OCI-LY1 (cell line): ENCODE measurements at regions not wholly inside any gene's neighbourhood (a gene's known extent, or its start where the extent isn't known, plus 50 kb on each side); places are given as distances from the start of the nearest gene placed in this dataset.

Source experiments
- H2AFZ ChIP-seq: fragments of 200-600 bp; sonication (generic), shearing (Covaris generic); 2 replicates; pipeline ENCODE4 v1.6.0; 2014; ENCODE audit warnings: antibody characterized with exemption, mild to moderate bottlenecking, low read length
- H3F3A ChIP-seq: fragments of 200-600 bp; sonication (generic), shearing (Covaris generic); 2 replicates; pipeline ENCODE4 v1.6.0; 2014; ENCODE audit warnings: mild to moderate bottlenecking, antibody characterized with exemption, low read length, moderate library complexity; ENCODE audit not compliant: insufficient read depth
- H3K27ac ChIP-seq: fragments of 200-600 bp; sonication (generic); 2 replicates; pipeline ENCODE4 v1.5.1; 2014; ENCODE audit warnings: low read length, mixed run types, mild to moderate bottlenecking, low read depth; ENCODE audit not compliant: poor library complexity, severe bottlenecking
- H3K27me3 ChIP-seq: fragments of 200-600 bp; sonication (generic); 2 replicates; pipeline ENCODE4 v1.6.0; 2014; ENCODE audit warnings: antibody characterized with exemption, mild to moderate bottlenecking, low read length, moderate library complexity; ENCODE audit not compliant: insufficient read depth
- H3K36me3 ChIP-seq: fragments of 200-600 bp; sonication (generic); 2 replicates; pipeline ENCODE4 v1.6.1; 2014; ENCODE audit warnings: mild to moderate bottlenecking, antibody characterized with exemption, low read length, moderate library complexity, mixed read lengths; ENCODE audit not compliant: insufficient read depth
- H3K4me1 ChIP-seq: fragments of 200-600 bp; sonication (generic); 2 replicates; pipeline ENCODE4 v1.5.1; 2014; ENCODE audit warnings: mild to moderate bottlenecking, low read length, moderate library complexity; ENCODE audit not compliant: insufficient read depth, severe bottlenecking
- H3K4me2 ChIP-seq: fragments of 200-600 bp; sonication (generic), shearing (Covaris generic); 2 replicates; pipeline ENCODE4 v1.6.1; 2014; ENCODE audit warnings: low read length
- H3K4me3 ChIP-seq: fragments of 200-600 bp; sonication (generic); 2 replicates; pipeline ENCODE4 v1.5.1; 2014; ENCODE audit warnings: low read length, low read depth, mild to moderate bottlenecking, mixed read lengths; ENCODE audit not compliant: poor library complexity, severe bottlenecking
- H3K79me2 ChIP-seq: fragments of 200-600 bp; shearing (Covaris generic); 2 replicates; pipeline ENCODE4 v1.6.1; 2016; ENCODE audit warnings: mixed run types, low read length, mixed read lengths; ENCODE audit not compliant: insufficient read depth
- H3K9ac ChIP-seq: fragments of 200-600 bp; sonication (generic), shearing (Covaris generic); 2 replicates; pipeline ENCODE4 v1.6.1; 2014; ENCODE audit warnings: mild to moderate bottlenecking, low read length, mixed read lengths
- H3K9me2 ChIP-seq: fragments of 200-600 bp; sonication (generic), shearing (Covaris generic); 2 replicates; pipeline ENCODE4 v1.6.1; 2014; ENCODE audit warnings: low read depth, mild to moderate bottlenecking, low read length, mixed read lengths
- H3K9me3 ChIP-seq: fragments of 200-600 bp; shearing (Covaris generic); 2 replicates; pipeline ENCODE4 v1.6.1; 2014; ENCODE audit warnings: low read length, mixed read lengths
- H4K20me1 ChIP-seq: fragments of 200-600 bp; sonication (generic), shearing (Covaris generic); 2 replicates; pipeline ENCODE4 v1.6.0; 2016; ENCODE audit warnings: mild to moderate bottlenecking, low read length; ENCODE audit not compliant: insufficient read depth
- EZH2 ChIP-seq: fragments of 200-600 bp; sonication (generic), shearing (Covaris generic); IDR thresholded peaks from 2 replicates; pipeline ENCODE4 v1.8.0; 2017; ENCODE audit warnings: borderline replicate concordance, mixed run types, mild to moderate bottlenecking, antibody characterized with exemption, low read length, moderate library complexity, mixed read lengths
- TF ChIP-seq, protein P1 (sequence below): fragments of 200-600 bp; sonication (generic), shearing (Covaris generic); IDR thresholded peaks from 2 replicates; pipeline ENCODE4 v1.5.1; 2017; ENCODE audit warnings: mild to moderate bottlenecking, antibody characterized with exemption, low read length, moderate library complexity, mixed read lengths

DNA sequence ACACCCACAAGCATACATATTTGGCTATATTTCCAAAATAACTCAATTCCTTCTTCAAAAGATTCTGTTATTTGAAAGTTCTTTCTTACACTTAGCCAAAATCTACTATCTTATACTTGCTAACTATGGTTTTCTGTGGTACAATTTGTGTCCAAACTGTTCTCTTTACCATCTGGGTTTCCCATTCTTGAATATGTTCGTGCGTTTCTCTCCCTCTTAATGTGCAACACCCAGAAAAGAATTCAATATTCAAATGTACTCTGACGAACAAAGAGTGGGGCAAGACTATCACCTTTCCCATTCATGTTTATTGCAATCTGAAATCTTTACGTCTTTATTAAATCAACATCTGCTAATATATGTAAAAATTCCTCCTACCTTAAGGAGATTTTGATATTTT lies 912.7 kb downstream of the FAT4 start:
- TF ChIP-seq, protein P1, sequence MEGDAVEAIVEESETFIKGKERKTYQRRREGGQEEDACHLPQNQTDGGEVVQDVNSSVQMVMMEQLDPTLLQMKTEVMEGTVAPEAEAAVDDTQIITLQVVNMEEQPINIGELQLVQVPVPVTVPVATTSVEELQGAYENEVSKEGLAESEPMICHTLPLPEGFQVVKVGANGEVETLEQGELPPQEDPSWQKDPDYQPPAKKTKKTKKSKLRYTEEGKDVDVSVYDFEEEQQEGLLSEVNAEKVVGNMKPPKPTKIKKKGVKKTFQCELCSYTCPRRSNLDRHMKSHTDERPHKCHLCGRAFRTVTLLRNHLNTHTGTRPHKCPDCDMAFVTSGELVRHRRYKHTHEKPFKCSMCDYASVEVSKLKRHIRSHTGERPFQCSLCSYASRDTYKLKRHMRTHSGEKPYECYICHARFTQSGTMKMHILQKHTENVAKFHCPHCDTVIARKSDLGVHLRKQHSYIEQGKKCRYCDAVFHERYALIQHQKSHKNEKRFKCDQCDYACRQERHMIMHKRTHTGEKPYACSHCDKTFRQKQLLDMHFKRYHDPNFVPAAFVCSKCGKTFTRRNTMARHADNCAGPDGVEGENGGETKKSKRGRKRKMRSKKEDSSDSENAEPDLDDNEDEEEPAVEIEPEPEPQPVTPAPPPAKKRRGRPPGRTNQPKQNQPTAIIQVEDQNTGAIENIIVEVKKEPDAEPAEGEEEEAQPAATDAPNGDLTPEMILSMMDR: no peak
- no peak for TF ChIP-seq EZH2

DNA sequence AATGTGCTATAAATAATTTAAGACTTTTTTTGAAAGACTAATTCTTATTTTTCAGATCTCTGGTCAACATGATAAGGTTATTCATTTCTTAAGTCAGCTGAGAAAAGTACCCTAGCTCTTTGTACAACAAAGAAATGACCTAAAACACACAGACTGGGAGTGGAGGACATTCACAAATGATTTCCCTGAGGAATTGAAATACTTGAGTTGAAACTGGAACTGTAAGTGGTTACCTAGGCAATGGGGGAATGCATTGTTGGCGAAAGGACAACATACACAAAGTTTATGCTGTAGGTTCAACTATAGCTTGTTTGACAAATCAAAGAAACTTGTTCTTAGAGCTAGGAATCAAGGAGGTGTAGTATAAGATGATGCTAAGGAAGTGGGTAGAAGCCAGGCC lies 915.5 kb downstream of the FAT4 start:
- Histone ChIP-seq H3K79me2 (no peaks in the 10 kb centered on the region), H3K9ac (no peak overlapping the region), H3K27ac (no peak overlapping the region), H3K4me2 (no peak overlapping the region), H4K20me1 (no peaks in the 10 kb centered on the region), H3F3A (no peaks in the 10 kb centered on the region), H3K27me3 (no peaks in the 10 kb centered on the region), H3K4me3 (no peak overlapping the region), H3K36me3 (no peaks in the 10 kb centered on the region), H2AFZ (no peak overlapping the region), H3K9me2 (no peaks in the 10 kb centered on the region), H3K9me3 (no peaks in the 10 kb centered on the region), H3K4me1 (no peaks in the 10 kb centered on the region)
- no peak for TF ChIP-seq EZH2
- TF ChIP-seq, protein P1: no peak

More for the DNA sequence above, 912.7 kb downstream of the FAT4 start:
- Histone ChIP-seq H3K4me3 (no peak overlapping the region), H3K4me2 (no peak overlapping the region), H4K20me1 (no peaks in the 10 kb centered on the region), H3K27me3 (no peaks in the 10 kb centered on the region), H3K27ac (no peak overlapping the region), H3K79me2 (no peaks in the 10 kb centered on the region), H3K4me1 (no peaks in the 10 kb centered on the region), H3K9me3 (no peaks in the 10 kb centered on the region), H3F3A (no peaks in the 10 kb centered on the region), H3K9me2 (no peaks in the 10 kb centered on the region), H2AFZ (no peak overlapping the region), H3K9ac (no peak overlapping the region), H3K36me3 (no peaks in the 10 kb centered on the region)

DNA sequence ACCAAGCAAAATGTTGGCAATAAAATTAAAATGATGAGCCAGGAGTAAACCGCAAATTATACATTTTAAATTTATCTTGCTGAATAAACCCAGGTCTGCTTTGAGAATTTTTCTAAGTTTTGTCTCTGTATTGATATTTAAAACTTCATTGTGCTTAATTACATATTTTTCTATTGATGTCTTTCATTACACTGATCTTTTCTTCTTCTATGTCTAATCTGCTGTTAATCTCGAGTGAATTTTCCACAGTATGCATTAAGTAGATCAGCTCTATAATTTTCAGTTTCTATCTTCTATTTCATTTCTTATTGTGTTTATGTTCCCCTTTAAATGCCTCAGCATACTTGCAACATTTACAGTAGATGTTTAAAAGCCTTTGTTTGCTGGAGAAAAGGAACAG lies 918.7 kb downstream of the FAT4 start:
- H3K4me1 ChIP-seq: no peaks in the 10 kb centered on the region
- no peaks in the 10 kb centered on the region for H3K9me3 ChIP-seq
- H3K27ac ChIP-seq: no peak overlapping the region
- H2AFZ ChIP-seq: no peak overlapping the region
- TF ChIP-seq, protein P1: no peak
- TF ChIP-seq EZH2: no peak
- H3K4me3 ChIP-seq: no peak overlapping the region
- H3K9ac ChIP-seq: no peak overlapping the region
- no peaks in the 10 kb centered on the region for H3K9me2 ChIP-seq
- no peaks in the 10 kb centered on the region for H3F3A ChIP-seq
- no peaks in the 10 kb centered on the region for H4K20me1 ChIP-seq
- no peaks in the 10 kb centered on the region for H3K79me2 ChIP-seq
- H3K36me3 ChIP-seq: no peaks in the 10 kb centered on the region
- H3K27me3 ChIP-seq: no peaks in the 10 kb centered on the region
- no peak overlapping the region for H3K4me2 ChIP-seq
